ENCODE measurements at regions not wholly inside any gene's neighbourhood (a gene's known extent, or its start where the extent isn't known, plus 50 kb on each side); places are given as distances from the start of the nearest gene placed in this dataset.

DNA sequence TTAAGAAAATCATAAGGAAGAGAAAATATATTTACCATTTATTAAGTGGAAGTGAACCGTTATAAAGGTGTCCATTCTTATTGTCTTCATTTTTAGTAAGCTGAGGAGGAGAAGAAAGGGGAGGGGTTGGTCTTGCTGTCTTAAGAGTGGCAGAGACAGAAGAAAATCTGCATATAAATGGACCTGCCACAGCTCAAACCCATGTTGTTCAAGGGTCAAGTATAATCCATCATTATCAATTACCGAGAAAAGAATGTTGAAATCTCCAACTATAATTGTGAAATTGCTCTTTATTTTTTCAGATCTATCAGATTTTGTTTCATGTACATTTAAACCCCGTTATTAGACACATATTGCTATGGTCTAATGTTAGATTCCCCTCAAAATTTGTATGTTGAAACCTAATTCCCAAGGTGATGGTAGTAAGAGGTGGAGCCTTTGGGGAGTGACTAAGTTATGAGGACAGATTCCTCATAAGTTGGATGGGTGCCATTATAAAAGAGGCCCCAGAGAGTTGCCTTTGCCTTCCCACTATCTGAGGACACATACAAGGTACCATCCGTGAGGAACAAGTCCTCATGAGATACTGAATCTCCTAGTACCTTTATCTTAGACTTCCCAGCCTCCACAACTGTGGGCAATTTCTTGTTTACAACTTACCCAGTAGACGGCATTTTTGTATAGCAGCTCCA lies 58.5 kb upstream of the SMAD1 start:
- no TSS peak for BruUV-seq (replicated peaks)
- CTCF ChIA-PET: no interaction called here
- Histone ChIP-seq H3K27me3 (ENCODE audit: control insufficient read depth, insufficient read depth, low read length) (no peaks in the 10 kb centered on the region), H3K4me1 (ENCODE audit: control insufficient read depth, insufficient read depth, low read length) (no peaks in the 10 kb centered on the region), H3K27ac (ENCODE audit: low read length) (no peak overlapping the region), H3K9me3 (ENCODE audit: control insufficient read depth, insufficient read depth, low read depth, low read length) (no peaks in the 10 kb centered on the region), H3K36me3 (ENCODE audit: control insufficient read depth, insufficient read depth, low read length) (no peaks in the 10 kb centered on the region), H3K4me3 (ENCODE audit: low read depth in 2 of 2, low read length in 2 of 2) (no peak overlapping the region)
- intact Hi-C loops (cut with micrococcal nuclease; ENCODE audit: unreplicated experiment): no loop called here
- ATAC-seq (no peak), DNase-seq (ENCODE audit: low read depth, low spot score) (no peak)
- TF ChIP-seq TCF7L2 (IDR thresholded peaks at IDR 0.05; ENCODE audit: low read depth, low read length): no peak
- TF ChIP-seq SIN3A (IDR thresholded peaks at IDR 0.05; ENCODE audit: borderline replicate concordance, insufficient read depth, low read depth, low read length): no peak
- TF ChIP-seq POLR2AphosphoS5 (IDR thresholded peaks at IDR 0.05; ENCODE audit: low read depth, low read length): no peak
- TF ChIP-seq, protein P1, sequence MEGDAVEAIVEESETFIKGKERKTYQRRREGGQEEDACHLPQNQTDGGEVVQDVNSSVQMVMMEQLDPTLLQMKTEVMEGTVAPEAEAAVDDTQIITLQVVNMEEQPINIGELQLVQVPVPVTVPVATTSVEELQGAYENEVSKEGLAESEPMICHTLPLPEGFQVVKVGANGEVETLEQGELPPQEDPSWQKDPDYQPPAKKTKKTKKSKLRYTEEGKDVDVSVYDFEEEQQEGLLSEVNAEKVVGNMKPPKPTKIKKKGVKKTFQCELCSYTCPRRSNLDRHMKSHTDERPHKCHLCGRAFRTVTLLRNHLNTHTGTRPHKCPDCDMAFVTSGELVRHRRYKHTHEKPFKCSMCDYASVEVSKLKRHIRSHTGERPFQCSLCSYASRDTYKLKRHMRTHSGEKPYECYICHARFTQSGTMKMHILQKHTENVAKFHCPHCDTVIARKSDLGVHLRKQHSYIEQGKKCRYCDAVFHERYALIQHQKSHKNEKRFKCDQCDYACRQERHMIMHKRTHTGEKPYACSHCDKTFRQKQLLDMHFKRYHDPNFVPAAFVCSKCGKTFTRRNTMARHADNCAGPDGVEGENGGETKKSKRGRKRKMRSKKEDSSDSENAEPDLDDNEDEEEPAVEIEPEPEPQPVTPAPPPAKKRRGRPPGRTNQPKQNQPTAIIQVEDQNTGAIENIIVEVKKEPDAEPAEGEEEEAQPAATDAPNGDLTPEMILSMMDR (IDR thresholded peaks at IDR 0.05): no peak
- TF ChIP-seq, protein P2, sequence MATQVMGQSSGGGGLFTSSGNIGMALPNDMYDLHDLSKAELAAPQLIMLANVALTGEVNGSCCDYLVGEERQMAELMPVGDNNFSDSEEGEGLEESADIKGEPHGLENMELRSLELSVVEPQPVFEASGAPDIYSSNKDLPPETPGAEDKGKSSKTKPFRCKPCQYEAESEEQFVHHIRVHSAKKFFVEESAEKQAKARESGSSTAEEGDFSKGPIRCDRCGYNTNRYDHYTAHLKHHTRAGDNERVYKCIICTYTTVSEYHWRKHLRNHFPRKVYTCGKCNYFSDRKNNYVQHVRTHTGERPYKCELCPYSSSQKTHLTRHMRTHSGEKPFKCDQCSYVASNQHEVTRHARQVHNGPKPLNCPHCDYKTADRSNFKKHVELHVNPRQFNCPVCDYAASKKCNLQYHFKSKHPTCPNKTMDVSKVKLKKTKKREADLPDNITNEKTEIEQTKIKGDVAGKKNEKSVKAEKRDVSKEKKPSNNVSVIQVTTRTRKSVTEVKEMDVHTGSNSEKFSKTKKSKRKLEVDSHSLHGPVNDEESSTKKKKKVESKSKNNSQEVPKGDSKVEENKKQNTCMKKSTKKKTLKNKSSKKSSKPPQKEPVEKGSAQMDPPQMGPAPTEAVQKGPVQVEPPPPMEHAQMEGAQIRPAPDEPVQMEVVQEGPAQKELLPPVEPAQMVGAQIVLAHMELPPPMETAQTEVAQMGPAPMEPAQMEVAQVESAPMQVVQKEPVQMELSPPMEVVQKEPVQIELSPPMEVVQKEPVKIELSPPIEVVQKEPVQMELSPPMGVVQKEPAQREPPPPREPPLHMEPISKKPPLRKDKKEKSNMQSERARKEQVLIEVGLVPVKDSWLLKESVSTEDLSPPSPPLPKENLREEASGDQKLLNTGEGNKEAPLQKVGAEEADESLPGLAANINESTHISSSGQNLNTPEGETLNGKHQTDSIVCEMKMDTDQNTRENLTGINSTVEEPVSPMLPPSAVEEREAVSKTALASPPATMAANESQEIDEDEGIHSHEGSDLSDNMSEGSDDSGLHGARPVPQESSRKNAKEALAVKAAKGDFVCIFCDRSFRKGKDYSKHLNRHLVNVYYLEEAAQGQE (IDR thresholded peaks at IDR 0.05; ENCODE audit: insufficient read depth in 1 of 2, low read depth in 2 of 2, low read length in 1 of 2): no peak
- POLR2A ChIA-PET: no interaction called here
- in situ Hi-C loops (cut with HindIII; ENCODE audit: low pct_unique_long_range_greater_than_20kb, low sequenced_read_pairs): no loop called here

DNA sequence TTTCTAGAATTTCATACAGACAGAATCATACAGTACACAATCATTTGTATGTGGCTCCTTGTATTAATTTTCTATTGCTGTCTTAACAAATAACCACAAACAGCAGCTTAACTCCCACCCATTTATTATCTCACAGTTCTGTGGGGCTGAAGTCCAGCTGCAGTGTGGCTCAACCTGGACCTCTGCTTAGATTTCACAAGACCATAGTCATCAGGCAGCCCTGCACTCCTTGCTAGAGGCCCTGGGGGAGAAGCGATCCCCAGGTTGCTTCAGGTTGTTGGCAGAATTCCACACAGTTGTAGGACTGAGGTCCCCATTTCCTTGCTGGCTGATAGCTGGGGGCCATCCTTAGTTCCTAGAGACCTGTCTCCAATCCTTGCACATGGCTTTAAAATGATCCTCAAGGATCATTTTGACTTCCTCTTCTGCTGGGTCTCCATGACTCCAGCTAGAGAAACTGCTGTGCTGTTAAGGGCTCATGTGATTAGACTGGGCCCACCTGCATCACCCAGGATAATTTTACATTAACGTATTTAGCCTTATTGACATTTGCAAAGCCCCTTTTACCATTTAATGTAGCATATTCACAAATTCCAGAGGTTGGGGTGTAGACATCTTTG lies 60.9 kb upstream of the SMAD1 start:
- Histone ChIP-seq H3K27me3 (ENCODE audit: control insufficient read depth, insufficient read depth, low read length) (no peaks in the 10 kb centered on the region), H3K4me1 (ENCODE audit: control insufficient read depth, insufficient read depth, low read length) (no peaks in the 10 kb centered on the region), H3K36me3 (ENCODE audit: control insufficient read depth, insufficient read depth, low read length) (no peaks in the 10 kb centered on the region), H3K9me3 (ENCODE audit: control insufficient read depth, insufficient read depth, low read depth, low read length) (no peaks in the 10 kb centered on the region), H3K4me3 (ENCODE audit: low read depth in 2 of 2, low read length in 2 of 2) (no peak overlapping the region), H3K27ac (ENCODE audit: low read length) (no peak overlapping the region)
- intact Hi-C loops (cut with micrococcal nuclease; ENCODE audit: unreplicated experiment): no loop called here
- no TSS peak for BruUV-seq (replicated peaks)
- ATAC-seq: no peak
- ChIA-PET CTCF (no interaction called here), POLR2A (no interaction called here)
- DNase-seq (ENCODE audit: low read depth, low spot score): no peak
- in situ Hi-C loops (cut with HindIII; ENCODE audit: low pct_unique_long_range_greater_than_20kb, low sequenced_read_pairs): no loop called here
- TF ChIP-seq TCF7L2 (IDR thresholded peaks at IDR 0.05; ENCODE audit: low read depth, low read length) (no peak), SIN3A (IDR thresholded peaks at IDR 0.05; ENCODE audit: borderline replicate concordance, insufficient read depth, low read depth, low read length) (no peak), POLR2AphosphoS5 (IDR thresholded peaks at IDR 0.05; ENCODE audit: low read depth, low read length) (no peak)
- TF ChIP-seq, protein P1 (IDR thresholded peaks at IDR 0.05): no peak
- TF ChIP-seq, protein P2 (IDR thresholded peaks at IDR 0.05; ENCODE audit: insufficient read depth in 1 of 2, low read depth in 2 of 2, low read length in 1 of 2): no peak

Data from Panc1 (cell line).